Gastroesophageal sphincter (tissue), 4 donors: ENCODE measurements at regions not wholly inside any gene's neighbourhood (a gene's known extent, or its start where the extent isn't known, plus 50 kb on each side); places are given as distances from the start of the nearest gene placed in this dataset.

Experiments
- ATAC-seq: fragments of 150-250 bp; one replicate; pipeline ENCODE4 v1.9.1; 2016; ENCODE audit warnings: mild to moderate bottlenecking, moderate library complexity
- H3K27ac ChIP-seq, 4 donors: fragments of 200-600 bp; sonication (generic) in 3 of 4; 1 replicate in 3 of 4; 2 replicates in 1 of 4; pipeline ENCODE4 v1.5.1; 2016 to 2019
- H3K27me3 ChIP-seq: fragments of 200-600 bp; sonication (generic); one replicate; pipeline ENCODE4 v1.5.1; 2019
- H3K36me3 ChIP-seq, 2 donors: fragments of 200-600 bp; sonication (generic); one replicate each; pipeline ENCODE4 v1.5.1; 2019; ENCODE audit warnings: control low read depth in 1 of 2
- H3K4me1 ChIP-seq, 3 donors: fragments of 200-600 bp; sonication (generic); 1 replicate in 2 of 3; 2 replicates in 1 of 3; pipeline ENCODE4 v1.5.1; 2016 to 2019; ENCODE audit warnings: control low read depth in 2 of 3
- H3K4me3 ChIP-seq, 2 donors: fragments of 200-600 bp; sonication (generic); one replicate each; pipeline ENCODE4 v1.5.1; 2019; ENCODE audit warnings: mild to moderate bottlenecking in 1 of 2, moderate library complexity in 1 of 2
- H3K9me3 ChIP-seq, 3 donors: fragments of 200-600 bp; sonication (generic); one replicate each; pipeline ENCODE4 v1.5.1; 2017 to 2019; ENCODE audit warnings: control low read depth in 2 of 3
- CTCF ChIP-seq, 4 experiments: fragments of 200-600 bp in 2 of 4; fragments of 450-650 bp in 2 of 4; sonication (generic) in 1 of 4; IDR thresholded peaks; one replicate each; pipeline ENCODE4 v1.5.1; 2017 to 2019; ENCODE audit warnings: antibody characterized with exemption in 4 of 4, mild to moderate bottlenecking in 2 of 4, moderate library complexity in 2 of 4
- EP300 ChIP-seq: sonication (generic); formaldehyde crosslinking; IDR thresholded peaks from one replicate; pipeline ENCODE4 v1.6.1; 2017; ENCODE audit warnings: antibody characterized with exemption, mild to moderate bottlenecking
- POLR2A ChIP-seq, 2 donors: fragments of 450-650 bp; IDR thresholded peaks; one replicate each; pipeline ENCODE4 v1.6.1; 2017; ENCODE audit warnings: antibody characterized with exemption in 2 of 2, mild to moderate bottlenecking in 2 of 2, moderate library complexity in 1 of 2
- POLR2AphosphoS5 ChIP-seq: sonication (generic); formaldehyde crosslinking; IDR thresholded peaks from one replicate; pipeline ENCODE4 v1.6.1; 2017; ENCODE audit warnings: antibody characterized with exemption
- WGBS, 2 donors: methylation state at CpG; one replicate each; pipeline ENCODE4 v1.1.5; 2018; ENCODE audit warnings: low coverage in 1 of 2; 5-methylcytosine and 5-hydroxymethylcytosine counted together

- TF ChIP-seq POLR2AphosphoS5, result no peak
- no peak for TF ChIP-seq EP300
- TF ChIP-seq POLR2A (IDR thresholded peaks at IDR 0.05), result no peak
- TF ChIP-seq CTCF (IDR thresholded peaks at IDR 0.05), result no peak
- H3K27me3 ChIP-seq, result no peaks in the 10 kb centered on the region
- ATAC-seq, result no peak
- H3K27ac ChIP-seq, result no peak overlapping the region
- no peaks in the 10 kb centered on the region for H3K36me3 ChIP-seq
- 57 to 64% methylated on average over 5 to 8 of the region's 8 CpGs for WGBS, 2 donors
- no peak overlapping the region for H3K4me3 ChIP-seq
- no peaks in the 10 kb centered on the region for H3K9me3 ChIP-seq
- no peaks in the 10 kb centered on the region for H3K4me1 ChIP-seq
Measured at GRCh38 chr3:59115364-59116232, 65.8 kb upstream of the CFAP20DC start.

DNA sequence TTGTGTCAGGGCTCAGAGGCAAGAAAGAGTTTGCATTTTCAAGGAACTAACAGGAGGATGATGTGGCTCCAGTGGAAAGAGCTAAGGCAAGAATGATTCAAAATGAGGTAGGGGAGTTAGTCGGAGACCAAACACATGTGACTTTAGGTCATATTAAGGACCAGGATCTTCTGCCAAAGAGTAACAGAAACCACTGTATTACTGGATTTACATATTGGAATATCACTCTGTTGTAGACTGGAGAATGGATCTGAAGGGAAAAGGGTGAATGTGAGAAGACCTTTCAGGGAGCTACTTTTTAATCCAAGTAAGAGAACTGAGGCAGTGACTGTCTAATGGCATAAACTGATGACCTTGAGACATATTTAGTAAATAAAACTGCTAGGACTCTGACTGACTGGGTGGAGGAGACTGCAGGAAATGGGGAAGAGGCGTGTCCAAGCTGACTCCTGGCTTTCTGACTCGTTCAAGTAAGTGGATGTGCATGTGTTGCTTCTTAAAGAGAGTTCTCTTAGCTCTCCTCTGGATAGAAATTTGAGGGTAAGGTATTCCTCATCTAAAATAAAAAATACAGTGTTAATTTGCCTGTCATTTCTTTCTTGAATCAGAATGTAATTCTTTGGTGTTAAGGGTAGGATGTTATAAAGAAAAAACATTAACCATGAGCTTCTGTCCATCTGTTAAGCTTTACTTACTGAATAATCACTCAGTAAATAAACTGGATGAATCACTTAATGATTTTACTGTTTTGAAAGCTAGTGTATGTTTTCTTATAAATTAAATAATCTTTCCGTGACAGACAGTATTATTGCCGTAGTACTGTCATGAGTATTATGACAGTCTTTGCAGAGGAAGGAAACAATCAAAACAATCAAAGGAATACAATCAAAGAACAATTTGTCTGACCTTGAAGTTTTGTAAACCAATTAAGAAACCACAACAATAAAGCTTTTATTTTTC lies 58.3 kb upstream of the CFAP20DC start:
- Histone ChIP-seq H3K27ac (no peak overlapping the region), H3K4me3 (no peak overlapping the region), H3K27me3 (no peaks in the 10 kb centered on the region), H3K36me3 (no peaks in the 10 kb centered on the region), H3K4me1 (no peaks in the 10 kb centered on the region), H3K9me3 (no peaks in the 10 kb centered on the region)
- 42 to 63% methylated on average over 4 to 5 of the region's 5 CpGs for WGBS, 2 donors
- TF ChIP-seq POLR2A (IDR thresholded peaks at IDR 0.05), result no peak
- no peak for TF ChIP-seq CTCF (IDR thresholded peaks at IDR 0.05)
- no peak for TF ChIP-seq POLR2AphosphoS5
- TF ChIP-seq EP300, result no peak
- no peak for ATAC-seq

DNA sequence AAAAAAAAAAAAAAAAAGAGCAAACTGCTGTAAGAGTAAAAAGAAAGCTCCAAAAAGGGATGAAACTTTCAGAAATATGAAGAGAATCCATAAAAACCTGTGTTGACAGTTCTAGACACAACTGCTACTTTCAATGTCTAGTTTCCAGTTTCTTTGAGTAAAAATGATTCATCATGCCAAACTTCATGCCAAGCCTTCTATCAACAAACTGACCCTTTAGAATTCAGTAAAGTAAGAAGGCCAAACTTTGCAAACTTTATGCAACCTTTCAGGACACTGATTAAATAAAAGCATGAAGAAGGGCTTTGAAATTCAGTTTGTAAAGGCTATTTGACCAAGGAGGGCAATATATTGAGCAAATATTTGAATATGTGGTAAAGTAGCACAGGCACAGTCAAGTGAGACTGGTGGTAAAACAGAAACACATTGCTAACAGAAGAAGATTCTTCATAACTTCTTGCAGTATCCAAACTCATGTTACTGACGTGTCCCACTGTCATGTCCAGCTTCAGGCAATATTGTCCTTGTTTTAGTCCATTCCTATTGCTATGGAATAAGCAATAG lies 56.3 kb upstream of the CFAP20DC start:
- H3K36me3 ChIP-seq, result no peaks in the 10 kb centered on the region
- WGBS, 2 donors, result 63 to 85% methylated on average over 1 of the region's 1 CpG
- H3K4me3 ChIP-seq, result no peak overlapping the region
- H3K27me3 ChIP-seq, result no peaks in the 10 kb centered on the region
- no peaks in the 10 kb centered on the region for H3K4me1 ChIP-seq
- ATAC-seq, result no peak
- no peak for TF ChIP-seq POLR2AphosphoS5
- no peak for TF ChIP-seq POLR2A (IDR thresholded peaks at IDR 0.05)
- TF ChIP-seq EP300, result no peak
- no peak for TF ChIP-seq CTCF (IDR thresholded peaks at IDR 0.05)
- H3K9me3 ChIP-seq, result no peaks in the 10 kb centered on the region
- H3K27ac ChIP-seq, result no peak overlapping the region

- no peak for ATAC-seq
- WGBS, 2 donors, result 39 to 56% methylated on average over 1 of the region's 1 CpG
- no peaks in the 10 kb centered on the region for H3K4me1 ChIP-seq
- H3K27ac ChIP-seq, result no peak overlapping the region
- TF ChIP-seq EP300, result no peak
- TF ChIP-seq POLR2AphosphoS5, result no peak
- TF ChIP-seq POLR2A (IDR thresholded peaks at IDR 0.05), result no peak
- TF ChIP-seq CTCF (IDR thresholded peaks at IDR 0.05), result no peak
- no peaks in the 10 kb centered on the region for H3K36me3 ChIP-seq
- H3K27me3 ChIP-seq, result no peaks in the 10 kb centered on the region
- H3K4me3 ChIP-seq, result no peak overlapping the region
- peaks cover 0 to 2% (median 0%) of the 10 kb centered on the region in 3 donors for H3K9me3 ChIP-seq
Measured at GRCh38 chr3:59103552-59103951, 53.7 kb upstream of the CFAP20DC start.
